ENCODE measurements at regions not wholly inside any gene's neighbourhood (a gene's known extent, or its start where the extent isn't known, plus 50 kb on each side); places are given as distances from the start of the nearest gene placed in this dataset.

- no peak for TF ChIP-seq CTCF (conservative IDR thresholded peaks at IDR 0.05 in 1 of 2, IDR thresholded peaks at IDR 0.05 in 1 of 2; ENCODE audit: low read depth in 1 of 2, low read length in 2 of 2)
- TF ChIP-seq EZH2 (IDR thresholded peaks at IDR 0.05; ENCODE audit: low read length, missing control alignments), result no peak
These were observed 213.0 kb upstream of the PDE3A start for GRCh38 chr12:20155374-20155773.

Data from fibroblast of lung (primary cell).